Stimulated activated naive CD8-positive, alpha-beta T cell treated with anti-CD3 and anti-CD28 coated beads, Interleukin-15, Interleukin-2, amounts not matched to agents 100 U/mL and 50 U/mL, for 24 hours (primary cell): ENCODE measurements at regions not wholly inside any gene's neighbourhood (a gene's known extent, or its start where the extent isn't known, plus 50 kb on each side); places are given as distances from the start of the nearest gene placed in this dataset.

Experiments
- ATAC-seq: fragments of 150-1000 bp; cut with Tn5 transposase; one replicate; pipeline ENCODE4 v1.10.0; 2021
- DNase-seq: peaks from one replicate; pipeline ENCODE4 v3.0.0; 2021

- DNase-seq (no peak), ATAC-seq (no peak)
Measured at GRCh38 chr21:35849144-35849543, 211.2 kb downstream of the SETD4 start.

GRCh38 chr21:35843911-35844667 is 216.2 kb downstream of the SETD4 start:
- no peak for DNase-seq
- ATAC-seq: no peak

GRCh38 chr21:35840949-35841348 is 219.4 kb downstream of the SETD4 start:
- DNase-seq (no peak), ATAC-seq (no peak)

GRCh38 chr21:35840197-35840799 is 220.0 kb downstream of the SETD4 start:
- ATAC-seq (no peak), DNase-seq (peak; percentile 45)

- no peak for ATAC-seq
- no peak for DNase-seq
Measured at GRCh38 chr21:35838987-35839763, 221.2 kb downstream of the SETD4 start.

- DNase-seq (no peak), ATAC-seq (no peak)
Measured at GRCh38 chr21:35838350-35838749, 222.0 kb downstream of the SETD4 start.

- no peak for DNase-seq
- ATAC-seq: no peak
Measured at GRCh38 chr21:35833991-35834390, 226.3 kb downstream of the SETD4 start.

GRCh38 chr21:35833388-35833787 is 226.9 kb downstream of the SETD4 start:
- no peak for ATAC-seq
- no peak for DNase-seq

- DNase-seq (no peak), ATAC-seq (no peak)
Measured at GRCh38 chr21:35831230-35831629, 229.1 kb downstream of the SETD4 start.

- ATAC-seq: no peak
- DNase-seq: no peak
Measured at GRCh38 chr21:35829067-35829466, 231.3 kb downstream of the SETD4 start.

- DNase-seq (no peak), ATAC-seq (no peak)
Measured at GRCh38 chr21:35828161-35828560, 232.2 kb downstream of the SETD4 start.

GRCh38 chr21:35827004-35827403 is 233.3 kb downstream of the SETD4 start:
- DNase-seq (no peak), ATAC-seq (no peak)

- DNase-seq (no peak), ATAC-seq (no peak)
Measured at GRCh38 chr21:35825370-35826353, 234.7 kb downstream of the SETD4 start.

GRCh38 chr21:35824136-35824535 is 236.2 kb downstream of the SETD4 start:
- ATAC-seq (no peak), DNase-seq (no peak)

- no peak for DNase-seq
- ATAC-seq: peak; percentile 49
Measured at GRCh38 chr21:35819134-35819533, 241.2 kb downstream of the SETD4 start.

- no peak for DNase-seq
- ATAC-seq: no peak
Measured at GRCh38 chr21:35818597-35818996, 241.7 kb downstream of the SETD4 start.

- ATAC-seq: no peak
- DNase-seq: no peak
Measured at GRCh38 chr21:35814858-35815619, 245.3 kb downstream of the SETD4 start.

GRCh38 chr21:35812679-35813078 is 247.6 kb downstream of the SETD4 start:
- no peak for DNase-seq
- no peak for ATAC-seq

- ATAC-seq: no peak
- no peak for DNase-seq
Measured at GRCh38 chr21:35811191-35811806, 249.0 kb downstream of the SETD4 start.

- DNase-seq: no peak
- ATAC-seq: no peak
Measured at GRCh38 chr21:35810431-35810970, 249.8 kb downstream of the SETD4 start.
